Liver (tissue), 8 donors: ENCODE measurements at regions not wholly inside any gene's neighbourhood (a gene's known extent, or its start where the extent isn't known, plus 50 kb on each side); places are given as distances from the start of the nearest gene placed in this dataset.

Source experiments
- DNase-seq: peaks from one replicate; pipeline ENCODE4 v3.0.0-alpha.2; 2017; ENCODE audit warnings: low spot score
- H3K27ac ChIP-seq, 2 donors: one replicate each; pipeline ENCODE4 v1.7.0; 2013; ENCODE audit warnings: inconsistent platforms in 2 of 2, low read length in 2 of 2, control low read depth in 1 of 2, low read depth in 1 of 2, mild to moderate bottlenecking in 1 of 2
- H3K27me3 ChIP-seq, 4 donors: one replicate each; pipeline versions ENCODE4 v1.6.1 to v1.7.0; 2013; ENCODE audit warnings: low read length in 3 of 4, inconsistent platforms in 1 of 4, mild to moderate bottlenecking in 1 of 4, moderate library complexity in 1 of 4; ENCODE audit not compliant: control insufficient read depth in 4 of 4, insufficient read depth in 4 of 4
- H3K36me3 ChIP-seq, 4 donors: one replicate each; pipeline versions ENCODE4 v1.6.1 to v1.7.0; 2013; ENCODE audit warnings: low read length in 3 of 4, mild to moderate bottlenecking in 3 of 4, low read depth in 1 of 4, moderate library complexity in 1 of 4; ENCODE audit not compliant: control insufficient read depth in 4 of 4, insufficient read depth in 3 of 4
- H3K4me1 ChIP-seq, 4 donors: one replicate each; pipeline versions ENCODE4 v1.6.1 to v1.7.0; 2013; ENCODE audit warnings: low read length in 3 of 4, mild to moderate bottlenecking in 3 of 4, moderate library complexity in 1 of 4; ENCODE audit not compliant: control insufficient read depth in 4 of 4, insufficient read depth in 4 of 4
- H3K4me3 ChIP-seq, 3 donors: one replicate each; pipeline versions ENCODE4 v1.6.1 to v1.7.0; 2013; ENCODE audit warnings: low read length in 3 of 3, control low read depth in 1 of 3, low read depth in 1 of 3, mild to moderate bottlenecking in 1 of 3
- H3K9ac ChIP-seq, 2 donors: one replicate each; pipeline ENCODE4 v1.7.0; 2013; ENCODE audit warnings: low read length in 2 of 2, mild to moderate bottlenecking in 2 of 2, moderate library complexity in 2 of 2, control low read depth in 1 of 2, low read depth in 1 of 2
- H3K9me3 ChIP-seq, 4 donors: one replicate each; pipeline versions ENCODE4 v1.6.1 to v1.7.0; 2013; ENCODE audit warnings: low read length in 3 of 4; ENCODE audit not compliant: control insufficient read depth in 4 of 4
- ATF3 ChIP-seq: IDR thresholded peaks from 2 replicates; pipeline ENCODE4 v1.6.1; 2016; ENCODE audit warnings: antibody characterized with exemption
- EGR1 ChIP-seq, 2 donors: IDR thresholded peaks; 2 replicates each; pipeline ENCODE4 v1.6.1; 2016 to 2018; ENCODE audit warnings: antibody characterized with exemption in 2 of 2, low read depth in 2 of 2
- FOXA1 ChIP-seq: IDR thresholded peaks from 2 replicates; pipeline ENCODE4 v1.6.1; 2016; ENCODE audit warnings: antibody characterized with exemption
- FOXA2 ChIP-seq: IDR thresholded peaks from 2 replicates; pipeline ENCODE4 v1.6.1; 2016; ENCODE audit warnings: antibody characterized with exemption
- GABPA ChIP-seq, 2 donors: IDR thresholded peaks in 1 of 2; conservative IDR thresholded peaks in 1 of 2; 2 replicates each; pipeline ENCODE4 v1.6.1; 2016; ENCODE audit warnings: antibody characterized with exemption in 2 of 2, mild to moderate bottlenecking in 1 of 2, moderate library complexity in 1 of 2
- HNF4A ChIP-seq, 2 donors: conservative IDR thresholded peaks; 2 replicates each; pipeline ENCODE4 v1.6.1; 2016; ENCODE audit warnings: antibody characterized with exemption in 2 of 2, mild to moderate bottlenecking in 2 of 2
- HNF4G ChIP-seq: IDR thresholded peaks from 2 replicates; pipeline ENCODE4 v1.6.1; 2016; ENCODE audit warnings: antibody characterized with exemption
- JUND ChIP-seq, 2 donors: IDR thresholded peaks; 2 replicates each; pipeline ENCODE4 v1.6.1; 2016; ENCODE audit warnings: antibody characterized with exemption in 2 of 2
- MAX ChIP-seq: IDR thresholded peaks from 2 replicates; pipeline ENCODE4 v1.6.1; 2016; ENCODE audit warnings: antibody characterized with exemption
- NR2F2 ChIP-seq: IDR thresholded peaks from 2 replicates; pipeline ENCODE4 v1.6.1; 2016; ENCODE audit warnings: antibody characterized with exemption
- RAD21 ChIP-seq, 2 donors: IDR thresholded peaks; 2 replicates each; pipeline ENCODE4 v1.6.1; 2016; ENCODE audit warnings: antibody characterized with exemption in 2 of 2, mild to moderate bottlenecking in 2 of 2
- RXRA ChIP-seq, 2 donors: IDR thresholded peaks; 2 replicates each; pipeline ENCODE4 v1.6.1; 2017 to 2018; ENCODE audit warnings: antibody characterized with exemption in 2 of 2, mild to moderate bottlenecking in 1 of 2
- SP1 ChIP-seq: IDR thresholded peaks from 2 replicates; pipeline ENCODE4 v1.6.1; 2018; ENCODE audit warnings: antibody characterized with exemption, mild to moderate bottlenecking
- TAF1 ChIP-seq: conservative IDR thresholded peaks from 2 replicates; pipeline ENCODE4 v1.6.1; 2016; ENCODE audit warnings: antibody characterized with exemption, mild to moderate bottlenecking
- YY1 ChIP-seq: IDR thresholded peaks from 2 replicates; pipeline ENCODE4 v1.6.1; 2016; ENCODE audit warnings: antibody characterized with exemption, mild to moderate bottlenecking
- ZBTB33 ChIP-seq: IDR thresholded peaks from 2 replicates; pipeline ENCODE4 v1.6.1; 2016; ENCODE audit warnings: antibody characterized with exemption
- WGBS: extraction: QIAGEN DNeasy Blood & Tissue Kit; methylation state at CpG from one replicate; pipeline ENCODE4 v1.1.7; 2013; 5-methylcytosine and 5-hydroxymethylcytosine counted together
- TF ChIP-seq, protein P1 (sequence below): fragments of 150-350 bp; IDR thresholded peaks from 2 replicates; pipeline ENCODE4 v1.5.1; 2017; ENCODE audit warnings: improper control_type of control experiment, low read depth, low read length; ENCODE audit not compliant: missing input control
- TF ChIP-seq, protein P2 (sequence below): IDR thresholded peaks from 2 replicates; pipeline ENCODE4 v1.6.1; 2016; ENCODE audit warnings: antibody characterized with exemption, mild to moderate bottlenecking
- donor health status: healthy.
- donor health status: healthy.
- donor health status: healthy.
- donor health status: healthy.
- donor health status: healthy.

- no peak for DNase-seq
- Histone ChIP-seq H3K27ac (no peak overlapping the region), H3K9me3 (no peaks in the 10 kb centered on the region), H3K9ac (no peak overlapping the region), H3K4me3 (no peak overlapping the region), H3K27me3 (peaks cover 0 to 3% (median 0%) of the 10 kb centered on the region in 4 donors), H3K4me1 (no peaks in the 10 kb centered on the region), H3K36me3 (no peaks in the 10 kb centered on the region)
- WGBS: 92% methylated on average over 29 of the region's 29 CpGs
- TF ChIP-seq SP1 (no peak), MAX (no peak), RXRA (IDR thresholded peaks at IDR 0.05) (no peak), HNF4A (conservative IDR thresholded peaks at IDR 0.05) (no peak), HNF4G (no peak), EGR1 (IDR thresholded peaks at IDR 0.05; ENCODE audit: low read depth in 2 of 2) (no peak), TAF1 (no peak), JUND (IDR thresholded peaks at IDR 0.05) (no peak), ATF3 (no peak), FOXA1 (no peak), GABPA (IDR thresholded peaks at IDR 0.05 in 1 of 2, conservative IDR thresholded peaks at IDR 0.05 in 1 of 2) (no peak), ZBTB33 (no peak), NR2F2 (no peak), RAD21 (IDR thresholded peaks at IDR 0.05) (no peak), FOXA2 (no peak), YY1 (no peak)
- TF ChIP-seq, protein P1, sequence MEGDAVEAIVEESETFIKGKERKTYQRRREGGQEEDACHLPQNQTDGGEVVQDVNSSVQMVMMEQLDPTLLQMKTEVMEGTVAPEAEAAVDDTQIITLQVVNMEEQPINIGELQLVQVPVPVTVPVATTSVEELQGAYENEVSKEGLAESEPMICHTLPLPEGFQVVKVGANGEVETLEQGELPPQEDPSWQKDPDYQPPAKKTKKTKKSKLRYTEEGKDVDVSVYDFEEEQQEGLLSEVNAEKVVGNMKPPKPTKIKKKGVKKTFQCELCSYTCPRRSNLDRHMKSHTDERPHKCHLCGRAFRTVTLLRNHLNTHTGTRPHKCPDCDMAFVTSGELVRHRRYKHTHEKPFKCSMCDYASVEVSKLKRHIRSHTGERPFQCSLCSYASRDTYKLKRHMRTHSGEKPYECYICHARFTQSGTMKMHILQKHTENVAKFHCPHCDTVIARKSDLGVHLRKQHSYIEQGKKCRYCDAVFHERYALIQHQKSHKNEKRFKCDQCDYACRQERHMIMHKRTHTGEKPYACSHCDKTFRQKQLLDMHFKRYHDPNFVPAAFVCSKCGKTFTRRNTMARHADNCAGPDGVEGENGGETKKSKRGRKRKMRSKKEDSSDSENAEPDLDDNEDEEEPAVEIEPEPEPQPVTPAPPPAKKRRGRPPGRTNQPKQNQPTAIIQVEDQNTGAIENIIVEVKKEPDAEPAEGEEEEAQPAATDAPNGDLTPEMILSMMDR: no peak
- TF ChIP-seq, protein P2, sequence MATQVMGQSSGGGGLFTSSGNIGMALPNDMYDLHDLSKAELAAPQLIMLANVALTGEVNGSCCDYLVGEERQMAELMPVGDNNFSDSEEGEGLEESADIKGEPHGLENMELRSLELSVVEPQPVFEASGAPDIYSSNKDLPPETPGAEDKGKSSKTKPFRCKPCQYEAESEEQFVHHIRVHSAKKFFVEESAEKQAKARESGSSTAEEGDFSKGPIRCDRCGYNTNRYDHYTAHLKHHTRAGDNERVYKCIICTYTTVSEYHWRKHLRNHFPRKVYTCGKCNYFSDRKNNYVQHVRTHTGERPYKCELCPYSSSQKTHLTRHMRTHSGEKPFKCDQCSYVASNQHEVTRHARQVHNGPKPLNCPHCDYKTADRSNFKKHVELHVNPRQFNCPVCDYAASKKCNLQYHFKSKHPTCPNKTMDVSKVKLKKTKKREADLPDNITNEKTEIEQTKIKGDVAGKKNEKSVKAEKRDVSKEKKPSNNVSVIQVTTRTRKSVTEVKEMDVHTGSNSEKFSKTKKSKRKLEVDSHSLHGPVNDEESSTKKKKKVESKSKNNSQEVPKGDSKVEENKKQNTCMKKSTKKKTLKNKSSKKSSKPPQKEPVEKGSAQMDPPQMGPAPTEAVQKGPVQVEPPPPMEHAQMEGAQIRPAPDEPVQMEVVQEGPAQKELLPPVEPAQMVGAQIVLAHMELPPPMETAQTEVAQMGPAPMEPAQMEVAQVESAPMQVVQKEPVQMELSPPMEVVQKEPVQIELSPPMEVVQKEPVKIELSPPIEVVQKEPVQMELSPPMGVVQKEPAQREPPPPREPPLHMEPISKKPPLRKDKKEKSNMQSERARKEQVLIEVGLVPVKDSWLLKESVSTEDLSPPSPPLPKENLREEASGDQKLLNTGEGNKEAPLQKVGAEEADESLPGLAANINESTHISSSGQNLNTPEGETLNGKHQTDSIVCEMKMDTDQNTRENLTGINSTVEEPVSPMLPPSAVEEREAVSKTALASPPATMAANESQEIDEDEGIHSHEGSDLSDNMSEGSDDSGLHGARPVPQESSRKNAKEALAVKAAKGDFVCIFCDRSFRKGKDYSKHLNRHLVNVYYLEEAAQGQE: no peak
These were observed 148.4 kb downstream of the KLF6 start for GRCh38 chr10:3636356-3637181.
